ENCODE measurements at regions not wholly inside any gene's neighbourhood (a gene's known extent, or its start where the extent isn't known, plus 50 kb on each side); places are given as distances from the start of the nearest gene placed in this dataset.

DNA sequence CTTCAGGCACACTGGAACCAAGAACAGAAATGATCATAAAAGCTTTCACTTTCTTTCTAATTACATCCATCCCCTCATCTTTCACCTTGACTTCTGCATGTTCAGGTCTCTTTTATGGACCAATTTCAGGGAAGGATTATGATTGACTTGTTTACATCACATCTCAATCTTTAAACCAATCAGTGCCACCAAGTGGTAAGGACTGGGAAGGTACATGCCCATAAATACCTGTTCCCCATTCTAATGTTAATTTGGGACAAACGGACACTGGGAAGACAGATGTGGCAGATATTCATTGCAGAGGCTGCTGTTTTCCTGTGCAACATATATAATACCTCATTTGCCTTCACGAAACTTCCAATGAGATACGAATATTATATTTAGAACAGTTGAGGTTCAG lies 978.1 kb downstream of the GALC start:
- Histone ChIP-seq H4K20me1 (replicated peaks; ENCODE audit: control insufficient read depth, extremely low read depth, insufficient read depth, low read length) (no peaks in the 10 kb centered on the region), H3K9ac (replicated peaks; ENCODE audit: extremely low read depth, insufficient read depth, low read length) (no peak overlapping the region), H3K4me3 (replicated peaks in 1 of 3; ENCODE audit: insufficient read depth in 1 of 3, low read depth in 1 of 3, low read length in 3 of 3) (no peak overlapping the region), H3K79me2 (ENCODE audit: control insufficient read depth, insufficient read depth, low read length) (no peaks in the 10 kb centered on the region), H3K9me1 (replicated peaks; ENCODE audit: control insufficient read depth, extremely low read depth, insufficient read depth, low read length) (no peaks in the 10 kb centered on the region), H3K36me3 (ENCODE audit: control insufficient read depth in 2 of 2, extremely low read depth in 1 of 2, insufficient read depth in 2 of 2, low read length in 2 of 2) (no peaks in the 10 kb centered on the region), H3K9me3 (replicated peaks; ENCODE audit: control insufficient read depth, insufficient read depth, low read length) (no peaks in the 10 kb centered on the region), H3K4me2 (ENCODE audit: insufficient read depth, low read length) (no peak overlapping the region), H2AFZ (ENCODE audit: low read depth, low read length) (no peak overlapping the region), H3K4me1 (ENCODE audit: control insufficient read depth, extremely low read depth, insufficient read depth, low read length) (no peaks in the 10 kb centered on the region), H3K27ac (ENCODE audit: insufficient read depth, low read depth, low read length) (no peak overlapping the region), H3K27me3 (ENCODE audit: control insufficient read depth in 2 of 2, insufficient read depth in 2 of 2, low read length in 2 of 2) (no peaks in the 10 kb centered on the region)
- intact Hi-C loops (cut with micrococcal nuclease) (no loop called here), dilution Hi-C loops (cut with MboI; ENCODE audit: extremely low pct_ligation_motif_present, low sequenced_read_pairs) (no loop called here)
- BruUV-seq (replicated peaks), result no TSS peak
- DNase-seq (ENCODE audit: low read depth, low spot score), result no peak
- ChIA-PET POLR2A (no interaction called here), CTCF (no interaction called here)
- no peak for FAIRE-seq
- TF ChIP-seq GATA2 (IDR thresholded peaks at IDR 0.05; ENCODE audit: insufficient read depth, insufficient read length, low read depth, low read length) (no peak), POLR2AphosphoS5 (IDR thresholded peaks at IDR 0.05; ENCODE audit: insufficient read depth, low read depth, low read length) (no peak), MYC (IDR thresholded peaks at IDR 0.05; ENCODE audit: low read depth, low read length) (no peak), FOS (IDR thresholded peaks at IDR 0.05; ENCODE audit: borderline replicate concordance, insufficient read depth, low read length) (no peak), POLR2A (IDR thresholded peaks at IDR 0.05; ENCODE audit: low read depth, low read length) (no peak), EZH2 (IDR thresholded peaks at IDR 0.05; ENCODE audit: borderline replicate concordance, low read depth, low read length, severe bottlenecking) (no peak), JUN (IDR thresholded peaks at IDR 0.05; ENCODE audit: borderline replicate concordance, insufficient read depth, insufficient read length, low read depth) (no peak)
- TF ChIP-seq, protein P1, sequence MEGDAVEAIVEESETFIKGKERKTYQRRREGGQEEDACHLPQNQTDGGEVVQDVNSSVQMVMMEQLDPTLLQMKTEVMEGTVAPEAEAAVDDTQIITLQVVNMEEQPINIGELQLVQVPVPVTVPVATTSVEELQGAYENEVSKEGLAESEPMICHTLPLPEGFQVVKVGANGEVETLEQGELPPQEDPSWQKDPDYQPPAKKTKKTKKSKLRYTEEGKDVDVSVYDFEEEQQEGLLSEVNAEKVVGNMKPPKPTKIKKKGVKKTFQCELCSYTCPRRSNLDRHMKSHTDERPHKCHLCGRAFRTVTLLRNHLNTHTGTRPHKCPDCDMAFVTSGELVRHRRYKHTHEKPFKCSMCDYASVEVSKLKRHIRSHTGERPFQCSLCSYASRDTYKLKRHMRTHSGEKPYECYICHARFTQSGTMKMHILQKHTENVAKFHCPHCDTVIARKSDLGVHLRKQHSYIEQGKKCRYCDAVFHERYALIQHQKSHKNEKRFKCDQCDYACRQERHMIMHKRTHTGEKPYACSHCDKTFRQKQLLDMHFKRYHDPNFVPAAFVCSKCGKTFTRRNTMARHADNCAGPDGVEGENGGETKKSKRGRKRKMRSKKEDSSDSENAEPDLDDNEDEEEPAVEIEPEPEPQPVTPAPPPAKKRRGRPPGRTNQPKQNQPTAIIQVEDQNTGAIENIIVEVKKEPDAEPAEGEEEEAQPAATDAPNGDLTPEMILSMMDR (IDR thresholded peaks at IDR 0.05; ENCODE audit: extremely low read depth in 1 of 2, insufficient read depth in 1 of 2, low read depth in 1 of 2, low read length in 2 of 2), result no peak
- TF ChIP-seq, protein P2, sequence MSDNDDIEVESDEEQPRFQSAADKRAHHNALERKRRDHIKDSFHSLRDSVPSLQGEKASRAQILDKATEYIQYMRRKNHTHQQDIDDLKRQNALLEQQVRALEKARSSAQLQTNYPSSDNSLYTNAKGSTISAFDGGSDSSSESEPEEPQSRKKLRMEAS (IDR thresholded peaks at IDR 0.05; ENCODE audit: insufficient read depth, insufficient read length), result no peak
